HEK293T (cell line): ENCODE measurements at regions not wholly inside any gene's neighbourhood (a gene's known extent, or its start where the extent isn't known, plus 50 kb on each side); places are given as distances from the start of the nearest gene placed in this dataset.

ENCODE experiments used
- ARNT ChIP-seq: fragments of 450-650 bp; IDR thresholded peaks from 2 replicates; pipeline ENCODE4 v1.6.1; 2017; ENCODE audit warnings: mild to moderate bottlenecking
- BHLHE40 ChIP-seq: fragments of 450-650 bp; IDR thresholded peaks from 2 replicates; pipeline ENCODE4 v1.6.1; 2016; ENCODE audit warnings: mild to moderate bottlenecking, moderate library complexity, borderline replicate concordance
- ELF4 ChIP-seq: fragments of 450-650 bp; IDR thresholded peaks from 2 replicates; pipeline ENCODE4 v1.6.1; 2017; ENCODE audit warnings: antibody characterized with exemption
- FOXM1 ChIP-seq: fragments of 450-650 bp; IDR thresholded peaks from 2 replicates; pipeline ENCODE4 v1.6.1; 2017; ENCODE audit warnings: mild to moderate bottlenecking, borderline replicate concordance
- HDGF ChIP-seq: fragments of 450-650 bp; IDR thresholded peaks from 2 replicates; pipeline ENCODE4 v1.6.1; 2017; ENCODE audit warnings: antibody characterized with exemption, borderline replicate concordance
- LEF1 ChIP-seq: fragments of 450-650 bp; IDR thresholded peaks from 2 replicates; pipeline ENCODE4 v1.6.1; 2017; ENCODE audit warnings: mild to moderate bottlenecking, borderline replicate concordance
- NFRKB ChIP-seq: fragments of 450-650 bp; IDR thresholded peaks from 2 replicates; pipeline ENCODE4 v1.6.1; 2016; ENCODE audit warnings: mild to moderate bottlenecking, moderate library complexity
- SP1 ChIP-seq: fragments of 450-650 bp; IDR thresholded peaks from 2 replicates; pipeline ENCODE4 v1.6.1; 2017
- SUZ12 ChIP-seq: fragments of 450-650 bp; IDR thresholded peaks from 2 replicates; pipeline ENCODE4 v1.6.1; 2016; ENCODE audit warnings: mild to moderate bottlenecking
- TARDBP ChIP-seq: fragments of 450-650 bp; IDR thresholded peaks from 2 replicates; pipeline ENCODE4 v1.6.1; 2016
- ZNF384 ChIP-seq: fragments of 450-650 bp; IDR thresholded peaks from 2 replicates; pipeline ENCODE4 v1.6.1; 2016
- TF ChIP-seq, protein P1 (sequence below): fragments of 450-650 bp; IDR thresholded peaks from 2 replicates; pipeline ENCODE4 v1.6.1; 2016

- TF ChIP-seq ARNT: no peak
- no peak for TF ChIP-seq FOXM1
- TF ChIP-seq LEF1: no peak
- TF ChIP-seq BHLHE40: no peak
- TF ChIP-seq SUZ12: no peak
- no peak for TF ChIP-seq NFRKB
- no peak for TF ChIP-seq SP1
- TF ChIP-seq TARDBP: no peak
- TF ChIP-seq, protein P1, sequence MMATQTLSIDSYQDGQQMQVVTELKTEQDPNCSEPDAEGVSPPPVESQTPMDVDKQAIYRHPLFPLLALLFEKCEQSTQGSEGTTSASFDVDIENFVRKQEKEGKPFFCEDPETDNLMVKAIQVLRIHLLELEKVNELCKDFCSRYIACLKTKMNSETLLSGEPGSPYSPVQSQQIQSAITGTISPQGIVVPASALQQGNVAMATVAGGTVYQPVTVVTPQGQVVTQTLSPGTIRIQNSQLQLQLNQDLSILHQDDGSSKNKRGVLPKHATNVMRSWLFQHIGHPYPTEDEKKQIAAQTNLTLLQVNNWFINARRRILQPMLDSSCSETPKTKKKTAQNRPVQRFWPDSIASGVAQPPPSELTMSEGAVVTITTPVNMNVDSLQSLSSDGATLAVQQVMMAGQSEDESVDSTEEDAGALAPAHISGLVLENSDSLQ: no peak
- TF ChIP-seq HDGF: no peak
- no peak for TF ChIP-seq ZNF384
- no peak for TF ChIP-seq ELF4
Observed at GRCh38 chr13:50485979-50486935, 357.2 kb downstream of the DLEU7 start.
